ENCODE measurements at regions not wholly inside any gene's neighbourhood (a gene's known extent, or its start where the extent isn't known, plus 50 kb on each side); places are given as distances from the start of the nearest gene placed in this dataset.

- Mint-ChIP-seq H3K4me1 (no peaks in the 10 kb centered on the region), H3K4me3 (no peak overlapping the region), H3K27me3 (no peaks in the 10 kb centered on the region), H3K36me3 (ENCODE audit: low read depth) (no peaks in the 10 kb centered on the region), H3K9me3 (peaks cover 5% of the 10 kb centered on the region), H3K27ac (no peak overlapping the region)
- DNase-seq: no peak
- intact Hi-C loops (cut with micrococcal nuclease): no loop called here
These were observed 656.8 kb downstream of the IRX1 start for GRCh38 chr5:4252385-4252784.

- DNase-seq: no peak
- intact Hi-C loops (cut with micrococcal nuclease): no loop called here
These were observed 659.1 kb downstream of the IRX1 start for GRCh38 chr5:4254736-4255135.

GRCh38 chr5:4255441-4255840, 659.8 kb downstream of the IRX1 start:
- H3K27me3 Mint-ChIP-seq: no peaks in the 10 kb centered on the region
- no peaks in the 10 kb centered on the region for H3K9me3 Mint-ChIP-seq
- DNase-seq: no peak
- intact Hi-C loops (cut with micrococcal nuclease): no loop called here
- H3K36me3 Mint-ChIP-seq (ENCODE audit: low read depth): no peaks in the 10 kb centered on the region
- no peaks in the 10 kb centered on the region for H3K4me1 Mint-ChIP-seq
- H3K4me3 Mint-ChIP-seq: no peak overlapping the region
- H3K27ac Mint-ChIP-seq: no peak overlapping the region

More at GRCh38 chr5:4254736-4255135, 659.1 kb downstream of the IRX1 start:
- H3K4me1 Mint-ChIP-seq: no peaks in the 10 kb centered on the region
- no peaks in the 10 kb centered on the region for H3K27me3 Mint-ChIP-seq
- no peak overlapping the region for H3K27ac Mint-ChIP-seq
- H3K4me3 Mint-ChIP-seq: no peak overlapping the region
- H3K9me3 Mint-ChIP-seq: no peaks in the 10 kb centered on the region
- no peaks in the 10 kb centered on the region for H3K36me3 Mint-ChIP-seq (ENCODE audit: low read depth)

GRCh38 chr5:4258170-4258569, 662.5 kb downstream of the IRX1 start:
- intact Hi-C loops (cut with micrococcal nuclease): no loop called here
- Mint-ChIP-seq H3K36me3 (ENCODE audit: low read depth) (no peaks in the 10 kb centered on the region), H3K27me3 (no peaks in the 10 kb centered on the region), H3K27ac (no peak overlapping the region), H3K4me3 (no peak overlapping the region), H3K9me3 (no peaks in the 10 kb centered on the region), H3K4me1 (no peaks in the 10 kb centered on the region)
- DNase-seq: no peak

GRCh38 chr5:4271193-4271592, 675.6 kb downstream of the IRX1 start:
- no peaks in the 10 kb centered on the region for H3K4me1 Mint-ChIP-seq
- H3K36me3 Mint-ChIP-seq (ENCODE audit: low read depth): no peaks in the 10 kb centered on the region
- intact Hi-C loops (cut with micrococcal nuclease): no loop called here
- H3K27me3 Mint-ChIP-seq: no peaks in the 10 kb centered on the region
- H3K27ac Mint-ChIP-seq: no peak overlapping the region
- no peak overlapping the region for H3K4me3 Mint-ChIP-seq
- H3K9me3 Mint-ChIP-seq: peaks cover 3% of the 10 kb centered on the region
- no peak for DNase-seq

- Mint-ChIP-seq H3K27ac (no peak overlapping the region), H3K4me3 (no peak overlapping the region), H3K36me3 (ENCODE audit: low read depth) (no peaks in the 10 kb centered on the region), H3K9me3 (peaks cover 8% of the 10 kb centered on the region), H3K27me3 (no peaks in the 10 kb centered on the region), H3K4me1 (no peaks in the 10 kb centered on the region)
- DNase-seq: no peak
- intact Hi-C loops (cut with micrococcal nuclease): no loop called here
These were observed 679.6 kb downstream of the IRX1 start for GRCh38 chr5:4275232-4275631.

- intact Hi-C loops (cut with micrococcal nuclease): no loop called here
- no peaks in the 10 kb centered on the region for H3K4me1 Mint-ChIP-seq
- no peak overlapping the region for H3K27ac Mint-ChIP-seq
- H3K4me3 Mint-ChIP-seq: no peak overlapping the region
- DNase-seq: no peak
- no peaks in the 10 kb centered on the region for H3K9me3 Mint-ChIP-seq
- no peaks in the 10 kb centered on the region for H3K27me3 Mint-ChIP-seq
- no peaks in the 10 kb centered on the region for H3K36me3 Mint-ChIP-seq (ENCODE audit: low read depth)
These were observed 699.2 kb downstream of the IRX1 start for GRCh38 chr5:4294878-4295277.

- Mint-ChIP-seq H3K27me3 (no peaks in the 10 kb centered on the region), H3K27ac (no peak overlapping the region)
- intact Hi-C loops (cut with micrococcal nuclease): no loop called here
These were observed 700.2 kb downstream of the IRX1 start for GRCh38 chr5:4295663-4296339.

GRCh38 chr5:4306057-4306456, 710.4 kb downstream of the IRX1 start:
- intact Hi-C loops (cut with micrococcal nuclease): no loop called here
- Mint-ChIP-seq H3K27ac (no peak overlapping the region), H3K9me3 (peaks cover 2% of the 10 kb centered on the region), H3K36me3 (ENCODE audit: low read depth) (no peaks in the 10 kb centered on the region), H3K4me3 (no peak overlapping the region), H3K27me3 (no peaks in the 10 kb centered on the region), H3K4me1 (no peaks in the 10 kb centered on the region)
- no peak for DNase-seq

More at GRCh38 chr5:4295663-4296339, 700.2 kb downstream of the IRX1 start:
- H3K36me3 Mint-ChIP-seq (ENCODE audit: low read depth): no peaks in the 10 kb centered on the region
- DNase-seq: no peak
- no peaks in the 10 kb centered on the region for H3K4me1 Mint-ChIP-seq
- no peak overlapping the region for H3K4me3 Mint-ChIP-seq
- H3K9me3 Mint-ChIP-seq: no peaks in the 10 kb centered on the region

GRCh38 chr5:4309026-4309425, 713.4 kb downstream of the IRX1 start:
- no peaks in the 10 kb centered on the region for H3K9me3 Mint-ChIP-seq
- H3K27ac Mint-ChIP-seq: no peak overlapping the region
- H3K4me1 Mint-ChIP-seq: no peaks in the 10 kb centered on the region
- no peak for DNase-seq
- intact Hi-C loops (cut with micrococcal nuclease): no loop called here
- no peaks in the 10 kb centered on the region for H3K36me3 Mint-ChIP-seq (ENCODE audit: low read depth)
- no peaks in the 10 kb centered on the region for H3K27me3 Mint-ChIP-seq
- H3K4me3 Mint-ChIP-seq: no peak overlapping the region

GRCh38 chr5:4313138-4313537, 717.5 kb downstream of the IRX1 start:
- Mint-ChIP-seq H3K36me3 (ENCODE audit: low read depth) (no peaks in the 10 kb centered on the region), H3K9me3 (no peaks in the 10 kb centered on the region), H3K4me1 (no peaks in the 10 kb centered on the region), H3K4me3 (no peak overlapping the region), H3K27ac (no peak overlapping the region), H3K27me3 (no peaks in the 10 kb centered on the region)
- intact Hi-C loops (cut with micrococcal nuclease): no loop called here
- no peak for DNase-seq

- no peaks in the 10 kb centered on the region for H3K9me3 Mint-ChIP-seq
- no peaks in the 10 kb centered on the region for H3K36me3 Mint-ChIP-seq (ENCODE audit: low read depth)
- no peak for DNase-seq
- H3K27me3 Mint-ChIP-seq: no peaks in the 10 kb centered on the region
- no peak overlapping the region for H3K27ac Mint-ChIP-seq
- no peaks in the 10 kb centered on the region for H3K4me1 Mint-ChIP-seq
- intact Hi-C loops (cut with micrococcal nuclease): no loop called here
- H3K4me3 Mint-ChIP-seq: no peak overlapping the region
These were observed 724.0 kb downstream of the IRX1 start for GRCh38 chr5:4319478-4320128.

GRCh38 chr5:4330327-4330726, 734.7 kb downstream of the IRX1 start:
- Mint-ChIP-seq H3K4me1 (no peaks in the 10 kb centered on the region), H3K4me3 (no peak overlapping the region)
- intact Hi-C loops (cut with micrococcal nuclease): no loop called here

GRCh38 chr5:4335078-4335477, 739.4 kb downstream of the IRX1 start:
- Mint-ChIP-seq H3K36me3 (ENCODE audit: low read depth) (no peaks in the 10 kb centered on the region), H3K9me3 (peaks cover 5% of the 10 kb centered on the region), H3K27me3 (no peaks in the 10 kb centered on the region), H3K4me3 (no peak overlapping the region), H3K27ac (no peak overlapping the region), H3K4me1 (no peaks in the 10 kb centered on the region)
- DNase-seq: no peak
- intact Hi-C loops (cut with micrococcal nuclease): no loop called here

More at GRCh38 chr5:4330327-4330726, 734.7 kb downstream of the IRX1 start:
- Mint-ChIP-seq H3K36me3 (ENCODE audit: low read depth) (no peaks in the 10 kb centered on the region), H3K9me3 (no peaks in the 10 kb centered on the region), H3K27me3 (no peaks in the 10 kb centered on the region), H3K27ac (no peak overlapping the region)
- no peak for DNase-seq

GRCh38 chr5:4337519-4337918, 741.9 kb downstream of the IRX1 start:
- DNase-seq: no peak
- no peaks in the 10 kb centered on the region for H3K27me3 Mint-ChIP-seq
- H3K36me3 Mint-ChIP-seq (ENCODE audit: low read depth): no peaks in the 10 kb centered on the region
- intact Hi-C loops (cut with micrococcal nuclease): no loop called here
- peaks cover 5% of the 10 kb centered on the region for H3K9me3 Mint-ChIP-seq
- H3K4me3 Mint-ChIP-seq: no peak overlapping the region
- H3K27ac Mint-ChIP-seq: no peak overlapping the region
- no peaks in the 10 kb centered on the region for H3K4me1 Mint-ChIP-seq
